ENCODE measurements at regions not wholly inside any gene's neighbourhood (a gene's known extent, or its start where the extent isn't known, plus 50 kb on each side); places are given as distances from the start of the nearest gene placed in this dataset.
A peak's percentile ranks its signal among the peaks of the same experiment; 100 is the strongest.

DNA sequence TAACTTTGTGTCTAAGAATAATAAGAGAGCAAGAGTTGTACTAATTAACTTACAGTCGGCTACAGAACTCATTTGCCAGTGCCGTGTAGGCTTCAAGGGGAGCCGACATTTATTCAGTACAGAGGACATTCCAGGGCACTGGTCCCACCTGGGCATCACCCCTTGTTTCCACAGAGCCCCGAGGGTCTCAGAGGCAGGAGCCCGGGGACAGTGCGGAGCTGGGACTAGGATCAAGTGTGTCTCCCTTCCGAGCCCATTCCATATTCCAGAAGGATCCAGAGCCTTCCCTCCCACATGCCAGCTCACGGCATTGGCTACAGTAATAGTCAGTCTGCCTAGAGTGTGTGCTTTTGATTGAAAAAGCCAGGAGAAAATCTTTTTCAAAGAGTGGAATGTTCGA, 71.5 kb upstream of the CTDP1 start:
- 79 to 92% (median 91%) methylated on average over 9 of the region's 9 CpGs for WGBS, 4 donors
- DNase-seq, result peak in 3 of 5 donors; percentile 4 to 30 (median 8)
- Histone ChIP-seq H3K4me3 (no peak overlapping the region), H3K27me3 (peaks cover 0 to 2% (median 0%) of the 10 kb centered on the region in 9 donors), H3K9me3 (no peaks in the 10 kb centered on the region), H3K4me1 (peaks cover 0 to 18% (median 5%) of the 10 kb centered on the region in 12 donors), H3K36me3 (no peaks in the 10 kb centered on the region), H3K27ac (no peak overlapping the region)
- no peak for ATAC-seq
- no peak for TF ChIP-seq POLR2A (IDR thresholded peaks at IDR 0.05)
- TF ChIP-seq, protein P1, sequence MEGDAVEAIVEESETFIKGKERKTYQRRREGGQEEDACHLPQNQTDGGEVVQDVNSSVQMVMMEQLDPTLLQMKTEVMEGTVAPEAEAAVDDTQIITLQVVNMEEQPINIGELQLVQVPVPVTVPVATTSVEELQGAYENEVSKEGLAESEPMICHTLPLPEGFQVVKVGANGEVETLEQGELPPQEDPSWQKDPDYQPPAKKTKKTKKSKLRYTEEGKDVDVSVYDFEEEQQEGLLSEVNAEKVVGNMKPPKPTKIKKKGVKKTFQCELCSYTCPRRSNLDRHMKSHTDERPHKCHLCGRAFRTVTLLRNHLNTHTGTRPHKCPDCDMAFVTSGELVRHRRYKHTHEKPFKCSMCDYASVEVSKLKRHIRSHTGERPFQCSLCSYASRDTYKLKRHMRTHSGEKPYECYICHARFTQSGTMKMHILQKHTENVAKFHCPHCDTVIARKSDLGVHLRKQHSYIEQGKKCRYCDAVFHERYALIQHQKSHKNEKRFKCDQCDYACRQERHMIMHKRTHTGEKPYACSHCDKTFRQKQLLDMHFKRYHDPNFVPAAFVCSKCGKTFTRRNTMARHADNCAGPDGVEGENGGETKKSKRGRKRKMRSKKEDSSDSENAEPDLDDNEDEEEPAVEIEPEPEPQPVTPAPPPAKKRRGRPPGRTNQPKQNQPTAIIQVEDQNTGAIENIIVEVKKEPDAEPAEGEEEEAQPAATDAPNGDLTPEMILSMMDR (IDR thresholded peaks at IDR 0.05), result no peak
- intact Hi-C loops (cut with DNase I), result no loop called here

DNA sequence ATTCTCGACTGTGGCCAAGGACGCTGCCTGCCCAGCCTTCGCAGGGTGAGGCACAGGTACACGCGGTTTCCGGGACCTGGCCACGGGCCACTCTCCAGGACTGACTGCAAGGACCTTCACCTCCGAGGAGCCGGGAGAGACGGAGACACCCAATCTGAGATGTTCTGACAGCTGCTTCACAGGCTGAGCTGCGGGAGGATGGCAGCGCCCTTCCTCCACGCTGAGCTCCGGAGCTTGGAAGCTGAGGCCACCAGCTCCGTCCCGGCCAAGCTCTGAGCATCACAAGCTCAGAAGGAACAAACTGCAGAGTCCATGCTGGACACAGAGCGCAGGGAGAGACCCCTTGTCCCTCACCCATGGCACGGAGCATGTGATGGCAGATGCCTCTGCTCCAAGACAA, 71.1 kb upstream of the CTDP1 start:
- Histone ChIP-seq H3K9me3 (no peaks in the 10 kb centered on the region), H3K27me3 (peaks cover 0 to 2% (median 0%) of the 10 kb centered on the region in 9 donors), H3K4me3 (no peak overlapping the region), H3K4me1 (peaks cover 0 to 14% (median 4%) of the 10 kb centered on the region in 12 donors), H3K36me3 (no peaks in the 10 kb centered on the region), H3K27ac (no peak overlapping the region)
- DNase-seq, result peak; percentile 2 to 44 (median 22)
- ATAC-seq, result no peak
- WGBS, 4 donors, result 74 to 90% (median 85%) methylated on average over 12 to 18 of the region's 18 CpGs
- no peak for TF ChIP-seq POLR2A (IDR thresholded peaks at IDR 0.05)
- TF ChIP-seq, protein P1 (IDR thresholded peaks at IDR 0.05), result no peak
- intact Hi-C loops (cut with DNase I), result no loop called here

DNA sequence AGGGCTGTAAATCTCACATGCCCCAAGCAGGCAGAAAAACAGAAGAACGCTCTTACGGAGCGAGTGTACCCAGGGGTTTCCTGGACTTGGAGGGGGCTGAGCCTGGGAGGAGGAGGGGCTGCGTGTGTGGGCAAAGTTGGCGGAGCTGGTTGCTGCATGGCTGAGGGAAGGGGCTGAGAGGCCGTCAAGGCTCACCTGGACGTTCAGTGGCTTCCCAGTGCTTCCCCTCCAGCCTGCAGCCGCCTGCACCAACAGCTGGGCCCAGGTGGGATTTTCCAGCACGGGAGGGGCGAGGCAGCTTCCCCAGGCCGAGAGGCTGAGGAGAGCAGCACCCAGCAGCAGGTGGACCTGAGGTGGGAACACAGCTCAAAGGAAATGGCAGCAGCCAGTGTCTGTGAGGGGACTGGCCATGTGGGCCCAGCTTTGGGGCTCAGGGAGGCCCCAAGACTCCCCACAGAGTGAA, 70.6 kb upstream of the CTDP1 start:
- DNase-seq (peak in 4 of 5 donors; percentile 4 to 26 (median 16)), ATAC-seq (no peak)
- intact Hi-C loops (cut with DNase I), result no loop called here
- Histone ChIP-seq H3K36me3 (no peaks in the 10 kb centered on the region), H3K27me3 (peaks cover 0 to 2% (median 0%) of the 10 kb centered on the region in 9 donors), H3K9me3 (no peaks in the 10 kb centered on the region), H3K4me1 (peaks cover 0 to 14% (median 4%) of the 10 kb centered on the region in 12 donors), H3K4me3 (no peak overlapping the region), H3K27ac (no peak overlapping the region)
- TF ChIP-seq POLR2A (IDR thresholded peaks at IDR 0.05), result no peak
- TF ChIP-seq, protein P1 (IDR thresholded peaks at IDR 0.05), result no peak
- WGBS, 4 donors, result 78 to 85% (median 83%) methylated on average over 10 to 11 of the region's 11 CpGs

DNA sequence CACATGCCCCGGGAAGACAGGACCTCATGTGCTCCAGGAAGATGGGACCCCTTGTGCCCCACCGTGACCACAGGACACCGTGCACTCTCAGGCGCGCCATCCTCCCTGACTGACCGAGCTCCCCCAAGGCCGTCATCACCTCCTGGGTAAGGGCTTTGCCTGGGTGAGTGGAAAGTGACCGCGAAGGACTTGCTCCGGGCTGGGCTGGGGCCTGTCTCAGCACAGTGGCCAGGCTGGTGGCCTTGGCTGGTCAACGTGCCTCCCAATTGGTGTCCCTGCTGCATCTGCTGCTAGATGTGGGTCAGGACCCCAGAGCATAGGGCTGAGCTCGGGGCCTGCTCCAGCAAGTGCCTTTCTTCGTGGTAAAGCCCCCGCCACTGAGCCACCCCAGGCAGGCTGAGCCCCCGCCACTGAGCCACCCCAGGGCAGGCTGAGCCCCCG, 69.7 kb upstream of the CTDP1 start:
- Histone ChIP-seq H3K4me3 (no peak overlapping the region), H3K27me3 (peaks cover 0 to 2% (median 0%) of the 10 kb centered on the region in 9 donors), H3K36me3 (no peaks in the 10 kb centered on the region), H3K9me3 (no peaks in the 10 kb centered on the region), H3K27ac (no peak overlapping the region), H3K4me1 (peaks cover 0 to 14% (median 4%) of the 10 kb centered on the region in 12 donors)
- ATAC-seq (no peak), DNase-seq (peak in 3 of 5 donors; percentile 5 to 24 (median 20))
- intact Hi-C loops (cut with DNase I), result no loop called here
- TF ChIP-seq POLR2A (IDR thresholded peaks at IDR 0.05), result no peak
- TF ChIP-seq, protein P1 (IDR thresholded peaks at IDR 0.05), result no peak
- WGBS, 4 donors, result 92 to 95% (median 93%) methylated on average over 6 to 16 of the region's 16 CpGs
